ENCODE measurements at regions not wholly inside any gene's neighbourhood (a gene's known extent, or its start where the extent isn't known, plus 50 kb on each side); places are given as distances from the start of the nearest gene placed in this dataset.

GRCh38 chr4:11618666-11619282 is 190.1 kb upstream of the HS3ST1 start:
- H3K4me1 Mint-ChIP-seq, result peaks cover 2% of the 10 kb centered on the region
- H3K9me3 Mint-ChIP-seq, result no peaks in the 10 kb centered on the region
- no peak for DNase-seq (ENCODE audit: low read depth, low spot score)
- no peak overlapping the region for H3K27ac Mint-ChIP-seq (ENCODE audit: unreplicated experiment)
- TF ChIP-seq, protein P1, sequence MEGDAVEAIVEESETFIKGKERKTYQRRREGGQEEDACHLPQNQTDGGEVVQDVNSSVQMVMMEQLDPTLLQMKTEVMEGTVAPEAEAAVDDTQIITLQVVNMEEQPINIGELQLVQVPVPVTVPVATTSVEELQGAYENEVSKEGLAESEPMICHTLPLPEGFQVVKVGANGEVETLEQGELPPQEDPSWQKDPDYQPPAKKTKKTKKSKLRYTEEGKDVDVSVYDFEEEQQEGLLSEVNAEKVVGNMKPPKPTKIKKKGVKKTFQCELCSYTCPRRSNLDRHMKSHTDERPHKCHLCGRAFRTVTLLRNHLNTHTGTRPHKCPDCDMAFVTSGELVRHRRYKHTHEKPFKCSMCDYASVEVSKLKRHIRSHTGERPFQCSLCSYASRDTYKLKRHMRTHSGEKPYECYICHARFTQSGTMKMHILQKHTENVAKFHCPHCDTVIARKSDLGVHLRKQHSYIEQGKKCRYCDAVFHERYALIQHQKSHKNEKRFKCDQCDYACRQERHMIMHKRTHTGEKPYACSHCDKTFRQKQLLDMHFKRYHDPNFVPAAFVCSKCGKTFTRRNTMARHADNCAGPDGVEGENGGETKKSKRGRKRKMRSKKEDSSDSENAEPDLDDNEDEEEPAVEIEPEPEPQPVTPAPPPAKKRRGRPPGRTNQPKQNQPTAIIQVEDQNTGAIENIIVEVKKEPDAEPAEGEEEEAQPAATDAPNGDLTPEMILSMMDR (conservative IDR thresholded peaks at IDR 0.05), result no peak
- H3K27me3 Mint-ChIP-seq (ENCODE audit: low read depth), result no peaks in the 10 kb centered on the region
- H3K4me3 Mint-ChIP-seq, result no peak overlapping the region
- H3K36me3 Mint-ChIP-seq (ENCODE audit: low read depth), result no peaks in the 10 kb centered on the region

DNA sequence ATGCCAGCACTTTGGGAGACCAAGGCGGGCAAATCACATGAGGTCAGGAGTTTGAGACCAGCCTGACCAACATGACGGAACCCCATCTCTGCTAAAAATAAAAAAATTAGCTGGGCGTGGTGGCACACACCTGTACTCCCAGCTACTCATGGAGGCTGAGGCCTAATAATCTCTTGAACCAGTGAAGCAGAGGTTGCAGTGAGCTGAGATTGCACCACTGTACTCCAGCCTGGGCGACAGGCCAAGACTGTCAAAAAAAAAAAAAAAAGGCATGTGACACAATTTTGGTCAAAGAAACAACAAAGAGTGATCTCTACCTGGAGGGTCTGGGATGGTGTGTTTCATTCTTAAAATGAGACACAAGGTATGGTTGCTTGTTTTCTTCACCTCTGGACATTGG is 188.2 kb upstream of the HS3ST1 start:
- Mint-ChIP-seq H3K36me3 (ENCODE audit: low read depth) (no peaks in the 10 kb centered on the region), H3K27ac (ENCODE audit: unreplicated experiment) (no peak overlapping the region), H3K27me3 (ENCODE audit: low read depth) (no peaks in the 10 kb centered on the region), H3K9me3 (no peaks in the 10 kb centered on the region), H3K4me1 (no peaks in the 10 kb centered on the region), H3K4me3 (no peak overlapping the region)
- TF ChIP-seq, protein P1 (conservative IDR thresholded peaks at IDR 0.05), result no peak
- DNase-seq (ENCODE audit: low read depth, low spot score), result no peak

- Mint-ChIP-seq H3K27me3 (ENCODE audit: low read depth) (no peaks in the 10 kb centered on the region), H3K36me3 (ENCODE audit: low read depth) (no peaks in the 10 kb centered on the region), H3K4me3 (no peak overlapping the region), H3K9me3 (no peaks in the 10 kb centered on the region), H3K4me1 (no peaks in the 10 kb centered on the region), H3K27ac (ENCODE audit: unreplicated experiment) (no peak overlapping the region)
- TF ChIP-seq, protein P1 (conservative IDR thresholded peaks at IDR 0.05), result no peak
- no peak for DNase-seq (ENCODE audit: low read depth, low spot score)
These were observed 186.9 kb upstream of the HS3ST1 start for GRCh38 chr4:11615601-11616000.

GRCh38 chr4:11614426-11614825 is 185.7 kb upstream of the HS3ST1 start:
- H3K4me1 Mint-ChIP-seq, result no peaks in the 10 kb centered on the region
- no peaks in the 10 kb centered on the region for H3K27me3 Mint-ChIP-seq (ENCODE audit: low read depth)
- H3K36me3 Mint-ChIP-seq (ENCODE audit: low read depth), result no peaks in the 10 kb centered on the region
- DNase-seq (ENCODE audit: low read depth, low spot score), result no peak
- H3K9me3 Mint-ChIP-seq, result no peaks in the 10 kb centered on the region
- no peak overlapping the region for H3K27ac Mint-ChIP-seq (ENCODE audit: unreplicated experiment)
- H3K4me3 Mint-ChIP-seq, result no peak overlapping the region
- TF ChIP-seq, protein P1 (conservative IDR thresholded peaks at IDR 0.05), result no peak

DNA sequence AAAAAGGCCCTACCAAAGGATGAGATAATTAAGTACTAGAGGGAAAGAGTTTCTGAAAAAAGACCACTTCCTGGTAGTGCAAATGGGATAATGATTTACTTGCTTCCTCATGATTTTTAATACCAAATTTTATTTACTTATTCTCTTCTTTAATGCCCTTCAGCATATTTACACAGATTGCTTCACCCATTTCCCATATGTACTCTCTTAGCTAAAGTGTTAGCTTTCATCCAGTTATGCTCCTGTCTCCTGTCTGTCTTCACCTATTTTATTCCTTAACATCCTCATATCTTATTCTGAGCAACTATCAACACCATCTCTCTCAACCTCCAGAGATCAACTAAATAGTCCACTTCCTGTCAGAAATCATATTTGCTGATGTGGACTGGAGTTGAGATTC is 183.2 kb upstream of the HS3ST1 start:
- Mint-ChIP-seq H3K9me3 (no peaks in the 10 kb centered on the region), H3K4me1 (no peaks in the 10 kb centered on the region), H3K27ac (ENCODE audit: unreplicated experiment) (no peak overlapping the region), H3K27me3 (ENCODE audit: low read depth) (no peaks in the 10 kb centered on the region), H3K36me3 (ENCODE audit: low read depth) (no peaks in the 10 kb centered on the region), H3K4me3 (no peak overlapping the region)
- DNase-seq (ENCODE audit: low read depth, low spot score), result no peak
- TF ChIP-seq, protein P1 (conservative IDR thresholded peaks at IDR 0.05), result no peak

Measured in neural crest cell (in vitro differentiated cells).